PC-9 (cell line): ENCODE measurements at regions not wholly inside any gene's neighbourhood (a gene's known extent, or its start where the extent isn't known, plus 50 kb on each side); places are given as distances from the start of the nearest gene placed in this dataset.

Source experiments
- BruUV-seq: library from RNA; stranded (reverse); fragments of 400-500 nt; replicated peaks from 2 replicates; lab custom pipeline; 2021; lab: Mats Ljungman, UMichigan
- CTCF ChIA-PET: fragments of 300-600 bp; sonication (Branson Sonifier 250); formaldehyde crosslinking; loops from one replicate; lab custom pipeline; 2022; ENCODE audit warnings: antibody characterized with exemption; lab: Charles Lee
- POLR2A ChIA-PET: fragments of 300-600 bp; sonication (Branson Sonifier 250); formaldehyde crosslinking; loops from one replicate; lab custom pipeline; 2022; ENCODE audit warnings: antibody characterized with exemption; ENCODE audit not compliant: unreplicated experiment; lab: Charles Lee
- DNase-seq, 2 experiments: peaks; one replicate each; pipeline versions ENCODE4 v3.0.0 to v3.0.0-alpha.2; 2015 to 2022; ENCODE audit warnings: mixed read lengths in 1 of 2
- H2AFZ ChIP-seq: fragments of 200-600 bp; sonication (generic); 2 replicates; pipeline ENCODE4 v1.8.1; 2017; ENCODE audit warnings: antibody characterized with exemption
- H3F3A ChIP-seq: fragments of 200-600 bp; sonication (generic); 2 replicates; pipeline ENCODE4 v1.8.1; 2017; ENCODE audit warnings: antibody characterized with exemption, mild to moderate bottlenecking, low read depth; ENCODE audit not compliant: insufficient read depth
- H3K27ac ChIP-seq: fragments of 200-600 bp; sonication (generic); 2 replicates; pipeline ENCODE4 v1.6.1; 2016; ENCODE audit warnings: mixed run types
- H3K27me3 ChIP-seq: fragments of 200-600 bp; sonication (generic); 2 replicates; pipeline ENCODE4 v1.6.1; 2016; ENCODE audit warnings: low read depth, mixed run types; ENCODE audit not compliant: insufficient read depth
- H3K36me3 ChIP-seq: fragments of 200-600 bp; sonication (generic); 2 replicates; pipeline ENCODE4 v1.6.1; 2016; ENCODE audit warnings: low read depth, mixed run types
- H3K4me1 ChIP-seq: fragments of 200-600 bp; sonication (generic); replicated peaks from 2 replicates; pipeline ENCODE4 v1.6.1; 2016; ENCODE audit warnings: mixed run types; ENCODE audit not compliant: insufficient read depth
- H3K4me2 ChIP-seq: fragments of 200-600 bp; sonication (generic); 2 replicates; pipeline ENCODE4 v1.6.1; 2017; ENCODE audit warnings: mixed run types
- H3K4me3 ChIP-seq: fragments of 200-600 bp; sonication (generic); 2 replicates; pipeline ENCODE4 v1.6.1; 2016; ENCODE audit warnings: mixed run types
- H3K79me2 ChIP-seq: fragments of 200-600 bp; sonication (generic); 2 replicates; pipeline ENCODE4 v1.6.1; 2017; ENCODE audit warnings: low read depth, mixed run types
- H3K9me2 ChIP-seq: fragments of 200-600 bp; sonication (generic); 2 replicates; pipeline ENCODE4 v1.8.1; 2017; ENCODE audit warnings: mild to moderate bottlenecking; ENCODE audit not compliant: insufficient read depth
- H3K9me3 ChIP-seq: fragments of 200-600 bp; sonication (generic); 2 replicates; pipeline ENCODE4 v1.8.1; 2016; ENCODE audit warnings: low read depth; ENCODE audit not compliant: insufficient read depth
- H4K20me1 ChIP-seq: fragments of 200-600 bp; sonication (generic); 2 replicates; pipeline ENCODE4 v1.8.1; 2017; ENCODE audit not compliant: insufficient read depth
- EZH2 ChIP-seq: fragments of 200-600 bp; sonication (generic); IDR thresholded peaks from 2 replicates; pipeline ENCODE4 v1.8.0; 2017; ENCODE audit warnings: antibody characterized with exemption, low read depth
- intact Hi-C: fragments of 100-400 bp; cut with micrococcal nuclease; formaldehyde crosslinking; loops from one replicate; pipeline ENCODE4 v1.10.0; 2022; ENCODE audit not compliant: unreplicated experiment
- TF ChIP-seq, protein P1 (sequence below): fragments of 200-600 bp; sonication (generic); conservative IDR thresholded peaks from 2 replicates; pipeline ENCODE4 v1.6.1; 2017; ENCODE audit warnings: mixed run types, antibody characterized with exemption, mild to moderate bottlenecking, moderate library complexity

DNA sequence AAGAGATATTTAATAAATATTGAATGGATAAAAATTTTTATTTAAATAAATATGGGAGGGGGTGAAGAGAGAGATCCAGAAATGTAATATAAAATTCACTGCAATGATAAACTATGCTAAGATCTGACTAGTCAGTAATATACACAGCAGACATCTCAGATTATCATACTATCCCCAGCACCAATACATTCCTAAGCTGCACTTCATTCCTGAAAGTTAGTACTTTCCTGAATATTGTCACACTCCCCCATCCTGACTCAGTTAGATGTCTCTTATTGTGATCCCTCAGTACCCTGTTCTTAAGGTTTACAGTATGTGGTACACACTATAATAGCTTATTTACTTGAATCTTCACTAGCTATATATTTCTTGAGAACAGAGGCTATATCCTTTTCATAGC, 88.3 kb upstream of the KCNQ5 start:
- H2AFZ ChIP-seq = no peak overlapping the region
- H3K4me2 ChIP-seq = no peak overlapping the region
- BruUV-seq = no TSS peak

DNA sequence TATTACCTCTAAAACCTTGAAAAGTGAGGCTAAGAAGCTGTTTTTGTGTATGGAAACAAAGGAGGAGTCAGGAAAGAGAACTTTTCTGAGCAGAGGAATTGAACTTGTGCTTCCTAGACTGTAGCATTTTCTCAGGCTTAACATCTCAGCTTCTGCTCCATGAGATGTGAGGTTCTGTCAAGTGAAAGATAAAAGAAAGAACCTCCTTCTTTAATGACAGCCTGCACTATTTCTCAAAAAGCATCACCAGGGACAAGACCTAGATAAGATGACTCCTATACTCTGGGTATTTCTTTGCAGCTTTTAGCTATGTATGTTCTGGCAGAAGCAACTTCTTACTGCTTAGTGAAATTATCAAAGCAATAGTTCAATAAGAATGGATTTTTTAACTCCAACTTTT, 87.6 kb upstream of the KCNQ5 start:
- intact Hi-C loops = no loop called here
- no peaks in the 10 kb centered on the region for H3K4me1 ChIP-seq
- H3K27me3 ChIP-seq = no peaks in the 10 kb centered on the region
- POLR2A ChIA-PET = interaction anchor here (0.6 kb wide), 1 partner anchor 75 kb away, joined by 5 read pairs; no protein-coding TSS in a partner anchor
- H3F3A ChIP-seq = no peaks in the 10 kb centered on the region
- no peaks in the 10 kb centered on the region for H4K20me1 ChIP-seq
- BruUV-seq = no TSS peak
- no peaks in the 10 kb centered on the region for H3K36me3 ChIP-seq
- H3K4me2 ChIP-seq = no peak overlapping the region
- H3K4me3 ChIP-seq = no peak overlapping the region
- TF ChIP-seq EZH2 = no peak
- TF ChIP-seq, protein P1, sequence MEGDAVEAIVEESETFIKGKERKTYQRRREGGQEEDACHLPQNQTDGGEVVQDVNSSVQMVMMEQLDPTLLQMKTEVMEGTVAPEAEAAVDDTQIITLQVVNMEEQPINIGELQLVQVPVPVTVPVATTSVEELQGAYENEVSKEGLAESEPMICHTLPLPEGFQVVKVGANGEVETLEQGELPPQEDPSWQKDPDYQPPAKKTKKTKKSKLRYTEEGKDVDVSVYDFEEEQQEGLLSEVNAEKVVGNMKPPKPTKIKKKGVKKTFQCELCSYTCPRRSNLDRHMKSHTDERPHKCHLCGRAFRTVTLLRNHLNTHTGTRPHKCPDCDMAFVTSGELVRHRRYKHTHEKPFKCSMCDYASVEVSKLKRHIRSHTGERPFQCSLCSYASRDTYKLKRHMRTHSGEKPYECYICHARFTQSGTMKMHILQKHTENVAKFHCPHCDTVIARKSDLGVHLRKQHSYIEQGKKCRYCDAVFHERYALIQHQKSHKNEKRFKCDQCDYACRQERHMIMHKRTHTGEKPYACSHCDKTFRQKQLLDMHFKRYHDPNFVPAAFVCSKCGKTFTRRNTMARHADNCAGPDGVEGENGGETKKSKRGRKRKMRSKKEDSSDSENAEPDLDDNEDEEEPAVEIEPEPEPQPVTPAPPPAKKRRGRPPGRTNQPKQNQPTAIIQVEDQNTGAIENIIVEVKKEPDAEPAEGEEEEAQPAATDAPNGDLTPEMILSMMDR = no peak
- H3K9me3 ChIP-seq = no peaks in the 10 kb centered on the region
- H3K9me2 ChIP-seq = no peaks in the 10 kb centered on the region
- DNase-seq = no peak
- CTCF ChIA-PET = no interaction called here
- no peaks in the 10 kb centered on the region for H3K79me2 ChIP-seq
- H3K27ac ChIP-seq = no peak overlapping the region
- no peak overlapping the region for H2AFZ ChIP-seq

More for the DNA sequence above, 88.3 kb upstream of the KCNQ5 start:
- Histone ChIP-seq H3K79me2 (no peaks in the 10 kb centered on the region), H4K20me1 (no peaks in the 10 kb centered on the region), H3F3A (no peaks in the 10 kb centered on the region), H3K4me1 (no peaks in the 10 kb centered on the region), H3K27me3 (no peaks in the 10 kb centered on the region), H3K36me3 (no peaks in the 10 kb centered on the region), H3K9me3 (no peaks in the 10 kb centered on the region), H3K9me2 (no peaks in the 10 kb centered on the region), H3K4me3 (no peak overlapping the region), H3K27ac (no peak overlapping the region)
- POLR2A ChIA-PET = no interaction called here
- CTCF ChIA-PET = no interaction called here
- TF ChIP-seq EZH2 = no peak
- TF ChIP-seq, protein P1 = no peak
- intact Hi-C loops = no loop called here
- DNase-seq = no peak

DNA sequence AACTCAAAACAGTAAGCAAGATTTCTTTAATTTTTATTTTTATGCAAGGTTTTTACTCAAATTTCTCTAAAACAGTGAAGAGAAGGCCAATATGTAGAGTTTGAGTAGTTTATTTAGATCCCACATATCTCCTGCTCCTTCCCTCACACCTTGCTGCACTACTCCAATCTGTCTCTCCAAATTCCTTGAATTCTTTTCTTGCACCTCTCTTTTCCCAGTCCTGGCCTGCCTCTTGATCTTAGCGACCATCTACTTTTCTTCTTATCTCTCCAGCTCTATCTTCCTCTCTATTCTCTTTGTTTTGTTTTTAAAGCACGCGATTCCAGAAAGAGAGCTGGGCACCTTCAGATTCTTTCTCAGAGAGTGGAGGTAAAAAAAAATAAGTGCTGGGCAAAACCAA, 86.7 kb upstream of the KCNQ5 start:
- DNase-seq = no peak
- Histone ChIP-seq H2AFZ (0 out of 2 replicates have a peak overlapping the region, but pooled peaks have one; percentile 43), H3K27ac (no peak overlapping the region), H3K79me2 (no peaks in the 10 kb centered on the region), H3K4me2 (no peak overlapping the region), H3K4me1 (no peaks in the 10 kb centered on the region), H3K4me3 (no peak overlapping the region), H3K27me3 (no peaks in the 10 kb centered on the region), H3F3A (no peaks in the 10 kb centered on the region), H3K36me3 (no peaks in the 10 kb centered on the region), H3K9me2 (no peaks in the 10 kb centered on the region), H4K20me1 (no peaks in the 10 kb centered on the region), H3K9me3 (no peaks in the 10 kb centered on the region)
- ChIA-PET POLR2A (interaction anchor here (0.6 kb wide), 1 partner anchor 74 kb away, joined by 5 read pairs; no protein-coding TSS in a partner anchor), CTCF (no interaction called here)
- no TSS peak for BruUV-seq
- intact Hi-C loops = no loop called here
- TF ChIP-seq, protein P1 = no peak
- TF ChIP-seq EZH2 = no peak
